HCT116 (cell line): ENCODE measurements at regions not wholly inside any gene's neighbourhood (a gene's known extent, or its start where the extent isn't known, plus 50 kb on each side); places are given as distances from the start of the nearest gene placed in this dataset.

Experiments
- ATAC-seq: fragments of 200-7000 bp; cut with Tn5 transposase; 2 replicates; pipeline ENCODE4 v1.9.1; 2020; ENCODE audit warnings: mild to moderate bottlenecking, moderate library complexity
- BruUV-seq: library from RNA; stranded (reverse); fragments of 400-500 nt; replicated peaks from 2 replicates; lab custom pipeline; 2021; lab: Mats Ljungman, UMichigan
- CTCF ChIA-PET: fragments of 300-600 bp; sonication (Branson Sonifier 250); formaldehyde crosslinking; loops from one replicate; lab custom pipeline; 2021; ENCODE audit warnings: antibody characterized with exemption; lab: Charles Lee
- POLR2A ChIA-PET: fragments of 300-600, 350-600 bp; sonication (Branson Sonifier 250); formaldehyde crosslinking; loops from one replicate; lab custom pipeline; 2021; ENCODE audit warnings: antibody characterized with exemption; lab: Charles Lee
- RAD21 ChIA-PET, 2 experiments: fragments of 300-600 bp; sonication (Branson Sonifier 250); formaldehyde crosslinking; loops; one replicate each; lab custom pipeline; 2023; ENCODE audit warnings: low total read pairs in 2 of 2; ENCODE audit not compliant: uncharacterized antibody in 2 of 2, unreplicated experiment in 2 of 2, low non-redundant PET in 1 of 2; lab: Charles Lee
- DNase-seq: peaks from one replicate; pipeline ENCODE4 v3.0.0-alpha.2; 2010; ENCODE audit warnings: low read depth, low spot score
- H2AFZ ChIP-seq: fragments of 200-600 bp; shearing (Covaris generic), sonication (generic); 2 replicates; pipeline ENCODE4 v1.6.1; 2017; ENCODE audit warnings: low read depth, mixed run types, mixed read lengths, antibody characterized with exemption, low read length; ENCODE audit not compliant: poor library complexity, severe bottlenecking
- H3K27ac ChIP-seq: 2 replicates; pipeline ENCODE4 v1.5.1; 2012; ENCODE audit warnings: low read depth, low read length
- H3K27me3 ChIP-seq: fragments of 200-600 bp; sonication (generic); 2 replicates; pipeline ENCODE4 v1.6.1; 2016; ENCODE audit warnings: mixed run types, low read length, mixed read lengths; ENCODE audit not compliant: insufficient read depth
- H3K36me3 ChIP-seq, 2 experiments: fragments of 200-500 bp in 1 of 2; fragments of 200-600 bp in 1 of 2; sonication (Bioruptor generic) in 1 of 2; sonication (generic) in 1 of 2; 2 replicates each; pipeline versions ENCODE4 v1.5.1 to v1.6.1; 2014 to 2016; ENCODE audit warnings: low read length in 2 of 2, inconsistent platforms in 1 of 2, mixed read lengths in 1 of 2, mixed run types in 1 of 2; ENCODE audit not compliant: insufficient read depth in 2 of 2, control insufficient read depth in 1 of 2
- H3K4me1 ChIP-seq, 2 experiments: fragments of 200-600 bp in 1 of 2; sonication (generic) in 1 of 2; 2 replicates each; pipeline versions ENCODE4 v1.5.1 to v1.6.1; 2012 to 2017; ENCODE audit warnings: low read length in 2 of 2, inconsistent platforms in 1 of 2, mild to moderate bottlenecking in 1 of 2, mixed read lengths in 1 of 2, mixed run types in 1 of 2, moderate library complexity in 1 of 2; ENCODE audit not compliant: insufficient read depth in 2 of 2, control insufficient read depth in 1 of 2
- H3K4me2 ChIP-seq: fragments of 200-600 bp; sonication (generic); 2 replicates; pipeline ENCODE4 v1.6.1; 2017; ENCODE audit warnings: mixed run types, low read length, mixed read lengths
- H3K4me3 ChIP-seq, 2 experiments: fragments of 200-600 bp in 1 of 2; sonication (generic) in 1 of 2; replicated peaks in 1 of 2; 2 replicates each; pipeline ENCODE4 v1.5.1; 2011 to 2016; ENCODE audit warnings: low read length in 2 of 2, control low read depth in 1 of 2, low read depth in 1 of 2, mild to moderate bottlenecking in 1 of 2, mixed read lengths in 1 of 2, mixed run types in 1 of 2
- H3K79me2 ChIP-seq: fragments of 200-600 bp; sonication (generic); 2 replicates; pipeline ENCODE4 v1.6.1; 2017; ENCODE audit warnings: mild to moderate bottlenecking, mixed run types, low read length, moderate library complexity, mixed read lengths; ENCODE audit not compliant: insufficient read depth
- H3K9ac ChIP-seq: fragments of 200-600 bp; sonication (generic); 2 replicates; pipeline ENCODE4 v1.6.1; 2016; ENCODE audit warnings: low read length, mixed read lengths
- H3K9me2 ChIP-seq: fragments of 200-600 bp; sonication (generic), shearing (Covaris generic); 2 replicates; pipeline ENCODE4 v1.6.1; 2017; ENCODE audit warnings: mixed run types, mild to moderate bottlenecking, moderate library complexity; ENCODE audit not compliant: insufficient read depth
- H3K9me3 ChIP-seq, 2 experiments: fragments of 200-500 bp in 1 of 2; fragments of 200-600 bp in 1 of 2; sonication (Bioruptor generic) in 1 of 2; sonication (generic) in 1 of 2; 2 replicates each; pipeline ENCODE4 v1.6.1; 2014 to 2017; ENCODE audit warnings: low read length in 2 of 2, mixed read lengths in 2 of 2, inconsistent platforms in 1 of 2, low read depth in 1 of 2, mild to moderate bottlenecking in 1 of 2, mixed run types in 1 of 2, moderate library complexity in 1 of 2; ENCODE audit not compliant: control insufficient read depth in 1 of 2, insufficient read depth in 1 of 2
- H4K20me1 ChIP-seq: fragments of 200-600 bp; sonication (generic), shearing (Covaris generic); 2 replicates; pipeline ENCODE4 v1.6.1; 2017; ENCODE audit warnings: mixed run types, mild to moderate bottlenecking, moderate library complexity; ENCODE audit not compliant: insufficient read depth
- CEBPB ChIP-seq: IDR thresholded peaks from 2 replicates; pipeline ENCODE4 v1.6.1; 2012; ENCODE audit warnings: low read depth
- CTCF ChIP-seq, 3 experiments: fragments of 200-600 bp in 1 of 3; sonication (generic) in 1 of 3; IDR thresholded peaks in 2 of 3; conservative IDR thresholded peaks in 1 of 3; 2 replicates each; pipeline ENCODE4 v1.5.1; 2012 to 2017; ENCODE audit warnings: low read depth in 2 of 3, low read length in 2 of 3, antibody characterized with exemption in 1 of 3, borderline replicate concordance in 1 of 3, control low read depth in 1 of 3, mild to moderate bottlenecking in 1 of 3, mixed read lengths in 1 of 3, mixed run types in 1 of 3, moderate library complexity in 1 of 3; ENCODE audit not compliant: insufficient read depth in 1 of 3
- EGR1 ChIP-seq: IDR thresholded peaks from 2 replicates; pipeline ENCODE4 v1.6.1; 2012; ENCODE audit warnings: low read depth
- ELF1 ChIP-seq: IDR thresholded peaks from 2 replicates; pipeline ENCODE4 v1.6.1; 2012; ENCODE audit warnings: low read depth, borderline replicate concordance
- EZH2 ChIP-seq: fragments of 200-600 bp; sonication (generic); IDR thresholded peaks from 2 replicates; pipeline ENCODE4 v1.6.1; 2017; ENCODE audit warnings: antibody characterized with exemption, mixed run types
- JUND ChIP-seq: IDR thresholded peaks from 2 replicates; pipeline ENCODE4 v1.6.1; 2012
- MAX ChIP-seq: IDR thresholded peaks from 2 replicates; pipeline ENCODE4 v1.6.1; 2012
- SP1 ChIP-seq: IDR thresholded peaks from 2 replicates; pipeline ENCODE4 v1.6.1; 2012; ENCODE audit warnings: low read depth
- TCF7L2 ChIP-seq: IDR thresholded peaks from 2 replicates; pipeline ENCODE4 v1.7.0; 2011; ENCODE audit warnings: borderline replicate concordance, inconsistent platforms; ENCODE audit not compliant: insufficient read depth, insufficient read length; ENCODE audit errors: extremely low read depth
- YY1 ChIP-seq: IDR thresholded peaks from 2 replicates; pipeline ENCODE4 v1.6.1; 2011; ENCODE audit warnings: low read length, low read depth, moderate library complexity, mild to moderate bottlenecking; ENCODE audit not compliant: insufficient replicate concordance; ENCODE audit errors: extremely low read depth
- ZFX ChIP-seq: fragments of 450-650 bp; IDR thresholded peaks from 2 replicates; pipeline ENCODE4 v1.6.1; 2017
- ZNF274 ChIP-seq: fragments of 200-500 bp; sonication (Bioruptor generic); IDR thresholded peaks from 2 replicates; pipeline ENCODE4 v1.6.1; 2014; ENCODE audit warnings: mild to moderate bottlenecking, low read depth, low read length, inconsistent platforms
- intact Hi-C: fragments of 100-400 bp; cut with micrococcal nuclease; formaldehyde crosslinking; loops from 2 replicates; pipeline ENCODE4 v1.10.0; 2022
- TF ChIP-seq, protein P1 (sequence below): IDR thresholded peaks from 2 replicates; pipeline ENCODE4 v1.6.1; 2012; ENCODE audit warnings: low read depth

GRCh38 chr6:93183531-93183972 lies 235.8 kb downstream of the EPHA7 start:
- Histone ChIP-seq H3K9me2 (no peaks in the 10 kb centered on the region), H2AFZ (no peak overlapping the region), H4K20me1 (no peaks in the 10 kb centered on the region), H3K36me3 (no peaks in the 10 kb centered on the region), H3K79me2 (no peaks in the 10 kb centered on the region), H3K4me3 (no peak overlapping the region), H3K27me3 (no peaks in the 10 kb centered on the region), H3K27ac (no peak overlapping the region), H3K4me1 (no peaks in the 10 kb centered on the region), H3K9ac (no peak overlapping the region), H3K4me2 (no peak overlapping the region), H3K9me3 (peaks cover 0 to 7% of the 10 kb centered on the region in 2 experiments; a peak in 1 of 4 replicates)
- BruUV-seq, result no TSS peak
- CTCF ChIA-PET, result no interaction called here
- POLR2A ChIA-PET, result no interaction called here
- RAD21 ChIA-PET, result no interaction called here
- intact Hi-C loops, result no loop called here
- DNase-seq (no peak), ATAC-seq (no peak)
- TF ChIP-seq, protein P1, sequence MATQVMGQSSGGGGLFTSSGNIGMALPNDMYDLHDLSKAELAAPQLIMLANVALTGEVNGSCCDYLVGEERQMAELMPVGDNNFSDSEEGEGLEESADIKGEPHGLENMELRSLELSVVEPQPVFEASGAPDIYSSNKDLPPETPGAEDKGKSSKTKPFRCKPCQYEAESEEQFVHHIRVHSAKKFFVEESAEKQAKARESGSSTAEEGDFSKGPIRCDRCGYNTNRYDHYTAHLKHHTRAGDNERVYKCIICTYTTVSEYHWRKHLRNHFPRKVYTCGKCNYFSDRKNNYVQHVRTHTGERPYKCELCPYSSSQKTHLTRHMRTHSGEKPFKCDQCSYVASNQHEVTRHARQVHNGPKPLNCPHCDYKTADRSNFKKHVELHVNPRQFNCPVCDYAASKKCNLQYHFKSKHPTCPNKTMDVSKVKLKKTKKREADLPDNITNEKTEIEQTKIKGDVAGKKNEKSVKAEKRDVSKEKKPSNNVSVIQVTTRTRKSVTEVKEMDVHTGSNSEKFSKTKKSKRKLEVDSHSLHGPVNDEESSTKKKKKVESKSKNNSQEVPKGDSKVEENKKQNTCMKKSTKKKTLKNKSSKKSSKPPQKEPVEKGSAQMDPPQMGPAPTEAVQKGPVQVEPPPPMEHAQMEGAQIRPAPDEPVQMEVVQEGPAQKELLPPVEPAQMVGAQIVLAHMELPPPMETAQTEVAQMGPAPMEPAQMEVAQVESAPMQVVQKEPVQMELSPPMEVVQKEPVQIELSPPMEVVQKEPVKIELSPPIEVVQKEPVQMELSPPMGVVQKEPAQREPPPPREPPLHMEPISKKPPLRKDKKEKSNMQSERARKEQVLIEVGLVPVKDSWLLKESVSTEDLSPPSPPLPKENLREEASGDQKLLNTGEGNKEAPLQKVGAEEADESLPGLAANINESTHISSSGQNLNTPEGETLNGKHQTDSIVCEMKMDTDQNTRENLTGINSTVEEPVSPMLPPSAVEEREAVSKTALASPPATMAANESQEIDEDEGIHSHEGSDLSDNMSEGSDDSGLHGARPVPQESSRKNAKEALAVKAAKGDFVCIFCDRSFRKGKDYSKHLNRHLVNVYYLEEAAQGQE, result no peak
- TF ChIP-seq CEBPB, result no peak

DNA sequence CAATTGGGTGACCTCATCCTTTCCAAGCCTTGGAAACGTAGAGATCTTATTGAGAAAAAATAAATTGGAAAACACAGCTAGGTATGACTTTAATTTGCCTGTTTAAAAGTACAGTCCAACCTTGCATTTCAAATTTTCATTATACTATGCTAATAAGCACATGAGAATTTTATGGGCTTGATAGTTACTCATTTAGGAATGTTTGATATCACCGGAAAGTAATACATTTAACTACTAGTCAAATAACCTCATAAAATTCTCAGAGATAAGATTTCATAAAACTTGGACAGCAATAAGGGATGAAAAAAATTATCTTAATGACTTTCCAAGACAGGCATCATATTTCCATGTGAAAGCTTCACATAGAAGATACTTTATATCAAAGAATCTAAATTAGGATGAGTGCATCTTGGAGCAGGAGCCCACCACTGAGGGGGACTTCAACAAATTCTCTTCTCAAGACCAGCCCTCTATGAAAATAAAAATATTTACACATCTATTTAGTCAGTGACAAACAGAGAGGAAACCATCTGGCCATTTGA lies 236.3 kb downstream of the EPHA7 start:
- Histone ChIP-seq H3K27me3 (no peaks in the 10 kb centered on the region), H3K9me3 (peaks cover 0 to 7% of the 10 kb centered on the region in 2 experiments; a peak in 2 of 4 replicates), H3K79me2 (no peaks in the 10 kb centered on the region), H3K9me2 (no peaks in the 10 kb centered on the region), H3K4me1 (no peaks in the 10 kb centered on the region), H3K4me3 (no peak overlapping the region), H3K9ac (no peak overlapping the region), H3K4me2 (no peak overlapping the region), H3K36me3 (no peaks in the 10 kb centered on the region), H2AFZ (no peak overlapping the region), H4K20me1 (no peaks in the 10 kb centered on the region), H3K27ac (no peak overlapping the region)
- RAD21 ChIA-PET, result no interaction called here
- BruUV-seq, result no TSS peak
- CTCF ChIA-PET, result no interaction called here
- intact Hi-C loops, result no loop called here
- POLR2A ChIA-PET, result no interaction called here
- ATAC-seq (no peak), DNase-seq (no peak)
- TF ChIP-seq JUND (no peak), CTCF (IDR thresholded peaks at IDR 0.05 in 2 of 3, conservative IDR thresholded peaks at IDR 0.05 in 1 of 3; ENCODE audit: borderline replicate concordance in 1 of 3, insufficient read depth in 1 of 3, low read depth in 2 of 3, low read length in 2 of 3) (no peak), ELF1 (no peak), EGR1 (no peak), YY1 (no peak), TCF7L2 (no peak), ZNF274 (no peak), MAX (no peak), ZFX (no peak), SP1 (no peak), EZH2 (no peak), CEBPB (no peak)
